B cell (primary cell): ENCODE measurements at regions not wholly inside any gene's neighbourhood (a gene's known extent, or its start where the extent isn't known, plus 50 kb on each side); places are given as distances from the start of the nearest gene placed in this dataset.
A peak's percentile ranks its signal among the peaks of the same experiment; 100 is the strongest.
"Not testable (repeated sequence)": the region's sequence is repeated elsewhere in the genome, so short reads cannot be mapped to it uniquely, and the experiment has no call there.

Experiments
- ATAC-seq: fragments of 200-7000 bp; cut with Tn5 transposase; one replicate; pipeline ENCODE4 v1.10.0; 2021; ENCODE audit warnings: low read depth, mild to moderate bottlenecking, moderate number of reproducible peaks, moderate library complexity
- CTCF ChIA-PET: fragments of 350-600 bp; sonication (Branson Sonifier 250); formaldehyde crosslinking; loops from one replicate; lab custom pipeline; 2021; ENCODE audit warnings: antibody characterized with exemption, inconsistent platforms; lab: Charles Lee
- POLR2A ChIA-PET: fragments of 350-600 bp; sonication (Branson Sonifier 250); formaldehyde crosslinking; loops from one replicate; lab custom pipeline; 2021; ENCODE audit warnings: antibody characterized with exemption; lab: Charles Lee
- DNase-seq: peaks from one replicate; pipeline ENCODE4 v3.0.0; 2013
- H2AFZ ChIP-seq: 2 replicates; pipeline ENCODE4 v1.6.1; 2012; ENCODE audit warnings: mild to moderate bottlenecking, low read depth, low read length; ENCODE audit not compliant: insufficient read depth, poor library complexity, severe bottlenecking
- H3K27ac ChIP-seq, 2 donors: 1 replicate in 1 of 2; 2 replicates in 1 of 2; pipeline ENCODE4 v1.5.1; 2012 to 2013; ENCODE audit warnings: low read length in 2 of 2, mild to moderate bottlenecking in 2 of 2, moderate library complexity in 1 of 2
- H3K27me3 ChIP-seq, 4 experiments: fragments of 200-600 bp in 1 of 4; sonication (generic) in 1 of 4; replicated peaks in 1 of 4; 1 replicate in 2 of 4; 2 replicates in 2 of 4; pipeline versions ENCODE4 v1.6.1 to v1.7.0; 2013 to 2016; ENCODE audit warnings: low read length in 3 of 4, mild to moderate bottlenecking in 2 of 4, mixed read lengths in 1 of 4, moderate library complexity in 1 of 4; ENCODE audit not compliant: insufficient read depth in 4 of 4, control insufficient read depth in 3 of 4; ENCODE audit errors: control extremely low read depth in 1 of 4
- H3K36me3 ChIP-seq, 2 experiments: replicated peaks in 1 of 2; 1 replicate in 1 of 2; 2 replicates in 1 of 2; pipeline versions ENCODE4 v1.6.1 to v1.7.1; 2013; ENCODE audit warnings: low read length in 1 of 2; ENCODE audit not compliant: insufficient read depth in 2 of 2, control insufficient read depth in 1 of 2; ENCODE audit errors: control extremely low read depth in 1 of 2, extremely low read depth in 1 of 2
- H3K4me1 ChIP-seq, 2 donors: fragments of 200-600 bp in 1 of 2; sonication (generic) in 1 of 2; 1 replicate in 1 of 2; 2 replicates in 1 of 2; pipeline versions ENCODE4 v1.5.1 to v1.6.1; 2013 to 2017; ENCODE audit warnings: low read length in 2 of 2; ENCODE audit not compliant: control insufficient read depth in 2 of 2, insufficient read depth in 2 of 2
- H3K4me2 ChIP-seq: replicated peaks from 2 replicates; pipeline ENCODE3; 2012; ENCODE audit warnings: mild to moderate bottlenecking, low read depth, low read length; ENCODE audit not compliant: poor library complexity, severe bottlenecking
- H3K4me3 ChIP-seq, 5 experiments: fragments of 200-600 bp in 1 of 5; sonication (generic) in 1 of 5; 1 replicate in 3 of 5; 2 replicates in 2 of 5; pipeline versions ENCODE4 v1.5.1 to v1.7.0; 2011 to 2016; ENCODE audit warnings: low read length in 4 of 5, mild to moderate bottlenecking in 4 of 5, low read depth in 2 of 5, control low read depth in 1 of 5, moderate library complexity in 1 of 5; ENCODE audit not compliant: insufficient read depth in 1 of 5; ENCODE audit errors: control extremely low read depth in 1 of 5, extremely low read depth in 1 of 5
- H3K79me2 ChIP-seq: fragments of 200-600 bp; sonication (generic); one replicate; pipeline ENCODE4 v1.6.0; 2016; ENCODE audit warnings: low read length; ENCODE audit not compliant: control insufficient read depth, insufficient read depth
- H3K9ac ChIP-seq: fragments of 200-600 bp; sonication (generic); 2 replicates; pipeline ENCODE4 v1.6.1; 2017; ENCODE audit warnings: mild to moderate bottlenecking, low read length, moderate library complexity
- H3K9me3 ChIP-seq, 3 donors: one replicate each; pipeline versions ENCODE4 v1.6.1 to v1.7.1; 2013; ENCODE audit warnings: low read length in 2 of 3; ENCODE audit not compliant: control insufficient read depth in 2 of 3, insufficient read depth in 1 of 3; ENCODE audit errors: control extremely low read depth in 1 of 3
- H4K20me1 ChIP-seq: 2 replicates; pipeline ENCODE4 v1.6.0; 2012; ENCODE audit warnings: mild to moderate bottlenecking, low read length; ENCODE audit not compliant: insufficient read depth, control insufficient read depth, poor library complexity, severe bottlenecking
- H3K27ac Mint-ChIP-seq: one replicate; pipeline ENCODE4 v1.8.0; 2021; ENCODE audit warnings: mixed read lengths
- H3K27me3 Mint-ChIP-seq: one replicate; pipeline ENCODE4 v1.8.0; 2021; ENCODE audit warnings: mixed read lengths
- H3K4me1 Mint-ChIP-seq: one replicate; pipeline ENCODE4 v1.8.0; 2021; ENCODE audit warnings: mixed read lengths
- H3K4me3 Mint-ChIP-seq: one replicate; pipeline ENCODE4 v1.8.0; 2021; ENCODE audit warnings: mixed read lengths
- H3K9me3 Mint-ChIP-seq: one replicate; pipeline ENCODE4 v1.8.0; 2022; ENCODE audit warnings: mixed read lengths; ENCODE audit not compliant: insufficient read depth
- WGBS: methylation state at CpG from one replicate; pipeline ENCODE4 v1.1.5; 2013; ENCODE audit warnings: missing lambda C conversion rate; ENCODE audit not compliant: insufficient coverage; 5-methylcytosine and 5-hydroxymethylcytosine counted together
- intact Hi-C: fragments of 100-400 bp; cut with micrococcal nuclease; formaldehyde crosslinking; loops from one replicate; pipeline ENCODE4 v1.10.0; 2022

DNA sequence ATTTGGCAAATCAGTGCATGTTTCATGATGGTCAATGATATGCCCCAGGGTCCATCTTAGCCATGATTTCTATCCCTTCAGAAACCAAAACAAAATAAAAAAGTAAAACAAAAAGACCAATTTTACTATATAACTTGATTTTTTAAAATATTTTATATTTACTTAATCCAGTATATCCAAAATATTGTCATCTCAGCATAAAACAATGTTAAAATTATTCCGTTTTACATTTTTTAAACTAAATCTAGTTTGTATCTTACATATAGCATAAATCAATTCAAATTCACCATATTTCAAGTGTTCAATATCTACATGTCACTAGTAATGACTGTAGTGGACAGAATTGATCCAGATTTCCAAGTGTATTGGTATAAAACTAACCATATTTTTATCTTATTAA is 277.7 kb upstream of the ZNF322 start:
- H3K9me3 ChIP-seq, ATAC-seq, H3K27ac ChIP-seq, DNase-seq, intact Hi-C loops, H3K27ac Mint-ChIP-seq, H3K36me3 ChIP-seq, H3K27me3 Mint-ChIP-seq, H3K9me3 Mint-ChIP-seq, H3K27me3 ChIP-seq, POLR2A ChIA-PET, H3K9ac ChIP-seq, H3K4me3 Mint-ChIP-seq, H3K4me3 ChIP-seq, H4K20me1 ChIP-seq, CTCF ChIA-PET, H3K79me2 ChIP-seq, H3K4me2 ChIP-seq, H3K4me1 Mint-ChIP-seq, H3K4me1 ChIP-seq, H2AFZ ChIP-seq: not testable (repeated sequence)
- WGBS, result no CpG with 5 or more reads among the region's 1 CpG

DNA sequence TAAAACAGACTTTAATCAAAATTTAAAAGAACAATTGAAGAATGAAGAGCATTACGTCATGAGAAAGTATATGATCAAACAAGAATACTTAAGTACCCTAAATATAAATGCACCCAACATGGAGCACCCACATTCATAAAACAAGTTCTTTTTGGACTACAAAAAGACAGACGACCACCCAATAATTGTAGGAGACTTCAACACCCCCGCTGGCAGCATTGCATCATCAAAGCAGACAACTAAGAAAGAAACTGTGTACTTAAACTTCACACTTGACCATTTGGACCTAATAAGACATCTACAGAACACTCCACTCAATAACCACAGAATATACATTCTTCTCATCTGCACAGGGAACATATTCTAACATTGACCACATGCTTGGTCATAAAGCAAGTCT is 291.7 kb upstream of the ZNF322 start:
- H3K4me1 ChIP-seq, H3K27me3 ChIP-seq, H3K27ac ChIP-seq, ATAC-seq, H3K36me3 ChIP-seq, H2AFZ ChIP-seq, POLR2A ChIA-PET, H3K4me1 Mint-ChIP-seq, H3K4me3 Mint-ChIP-seq, H4K20me1 ChIP-seq, H3K4me2 ChIP-seq, H3K9me3 Mint-ChIP-seq, H3K9ac ChIP-seq, H3K9me3 ChIP-seq, H3K27me3 Mint-ChIP-seq, H3K79me2 ChIP-seq, CTCF ChIA-PET, intact Hi-C loops, H3K27ac Mint-ChIP-seq, DNase-seq, H3K4me3 ChIP-seq: not testable (repeated sequence)
- WGBS, result no CpG with 5 or more reads among the region's 3 CpGs

DNA sequence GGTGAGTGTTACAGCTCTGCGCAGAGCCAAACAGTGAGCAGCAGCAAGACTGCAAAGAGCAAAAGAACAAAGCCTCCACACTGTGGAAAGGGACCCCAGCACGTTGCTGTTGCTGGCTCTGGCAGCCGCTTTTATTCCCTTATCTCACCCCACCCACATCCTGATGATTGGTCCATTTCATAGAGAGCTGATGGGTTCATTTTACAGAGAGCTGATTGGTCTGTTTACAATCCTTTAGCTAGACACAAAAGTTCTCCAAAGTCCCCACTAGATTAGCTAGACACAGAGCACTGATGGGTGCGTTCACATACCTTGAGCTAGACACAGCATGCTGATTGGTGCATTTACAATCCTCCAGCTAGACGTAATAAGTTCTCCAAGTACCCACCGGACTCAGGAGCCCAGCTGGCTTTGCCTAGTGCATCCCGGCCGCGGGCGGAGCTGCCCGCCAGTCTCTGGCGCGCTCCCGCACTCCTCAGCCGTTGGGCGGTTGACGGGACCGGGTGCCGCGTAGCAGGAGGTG is 291.4 kb upstream of the PRSS16 start:
- H3K9me3 Mint-ChIP-seq, H3K79me2 ChIP-seq, intact Hi-C loops, H3K36me3 ChIP-seq, H3K9me3 ChIP-seq, H3K27me3 ChIP-seq, H3K4me1 ChIP-seq, CTCF ChIA-PET, H3K4me2 ChIP-seq, H4K20me1 ChIP-seq, H3K27me3 Mint-ChIP-seq, POLR2A ChIA-PET: not testable (repeated sequence)
- ATAC-seq, result peak; percentile 31
- Histone ChIP-seq H2AFZ (peak overlapping the region; percentile 58), H3K4me3 (peak overlapping the region in 4 of 5 experiments; percentile 38 to 64 (median 54)), H3K9ac (peak overlapping the region; percentile 60), H3K27ac (peak overlapping the region; percentile 37 to 44)
- DNase-seq, result peak; percentile 66
- H3K27ac Mint-ChIP-seq, result peak overlapping the region; percentile 94
- no CpG with 5 or more reads among the region's 20 CpGs for WGBS
- H3K4me3 Mint-ChIP-seq, result peak overlapping the region; percentile 93
- peaks cover 11% of the 10 kb centered on the region for H3K4me1 Mint-ChIP-seq
